GM21526 (cell line): ENCODE measurements at regions not wholly inside any gene's neighbourhood (a gene's known extent, or its start where the extent isn't known, plus 50 kb on each side); places are given as distances from the start of the nearest gene placed in this dataset.

Experiments used
- ATAC-seq: cut with Tn5 transposase; IDR thresholded peaks from one replicate; pipeline ENCODE4 v1.9.1; 2021; ENCODE audit warnings: moderate library complexity; ENCODE audit not compliant: unreplicated experiment, low FRiP score

- no peak for ATAC-seq
These were observed 112.0 kb upstream of the RAP1B start for GRCh38 chr12:68498736-68499135.

GRCh38 chr12:68499616-68500015 lies 111.1 kb upstream of the RAP1B start:
- no peak for ATAC-seq

- no peak for ATAC-seq
These were observed 109.5 kb upstream of the RAP1B start for GRCh38 chr12:68501226-68501625.

- ATAC-seq: no peak
These were observed 104.7 kb upstream of the RAP1B start for GRCh38 chr12:68505970-68506369.

GRCh38 chr12:68506619-68507018 lies 104.1 kb upstream of the RAP1B start:
- ATAC-seq: no peak

GRCh38 chr12:68507657-68508056 lies 103.0 kb upstream of the RAP1B start:
- ATAC-seq: no peak

- no peak for ATAC-seq
These were observed 102.1 kb upstream of the RAP1B start for GRCh38 chr12:68508576-68508975.

GRCh38 chr12:68509242-68509641 lies 101.5 kb upstream of the RAP1B start:
- no peak for ATAC-seq

GRCh38 chr12:68510397-68510796 lies 100.3 kb upstream of the RAP1B start:
- ATAC-seq: no peak

GRCh38 chr12:68514807-68515411 lies 95.8 kb upstream of the RAP1B start:
- ATAC-seq: no peak

- no peak for ATAC-seq
These were observed 94.9 kb upstream of the RAP1B start for GRCh38 chr12:68515793-68516192.

GRCh38 chr12:68521321-68521839 lies 89.3 kb upstream of the RAP1B start:
- no peak for ATAC-seq

- no peak for ATAC-seq
These were observed 88.7 kb upstream of the RAP1B start for GRCh38 chr12:68521848-68522502.

- no peak for ATAC-seq
These were observed 81.2 kb upstream of the RAP1B start for GRCh38 chr12:68529466-68529865.

GRCh38 chr12:68529869-68530268 lies 80.8 kb upstream of the RAP1B start:
- no peak for ATAC-seq

GRCh38 chr12:68530299-68530698 lies 80.4 kb upstream of the RAP1B start:
- no peak for ATAC-seq

GRCh38 chr12:68530965-68531364 lies 79.7 kb upstream of the RAP1B start:
- ATAC-seq: no peak

GRCh38 chr12:68532204-68532886 lies 78.4 kb upstream of the RAP1B start:
- no peak for ATAC-seq

GRCh38 chr12:68532887-68533248 lies 77.8 kb upstream of the RAP1B start:
- no peak for ATAC-seq

GRCh38 chr12:68534108-68534507 lies 76.6 kb upstream of the RAP1B start:
- ATAC-seq: no peak

GRCh38 chr12:68536885-68537485 lies 73.7 kb upstream of the RAP1B start:
- no peak for ATAC-seq
